ENCODE measurements at regions not wholly inside any gene's neighbourhood (a gene's known extent, or its start where the extent isn't known, plus 50 kb on each side); places are given as distances from the start of the nearest gene placed in this dataset.

- TF ChIP-seq CTCF (conservative IDR thresholded peaks at IDR 0.05; ENCODE audit: low read depth, low read length) (no peak), EZH2 (IDR thresholded peaks at IDR 0.05; ENCODE audit: low read length, unreplicated experiment) (no peak)
Observed at GRCh38 chr20:58092353-58092752, 136.1 kb downstream of the ANKRD60 start.
